Esophagus muscularis mucosa (tissue), 4 donors: ENCODE measurements at regions not wholly inside any gene's neighbourhood (a gene's known extent, or its start where the extent isn't known, plus 50 kb on each side); places are given as distances from the start of the nearest gene placed in this dataset.
A peak's percentile ranks its signal among the peaks of the same experiment; 100 is the strongest.

Source experiments
- DNase-seq: peaks from one replicate; pipeline ENCODE4 v3.0.0-alpha.2; 2017; ENCODE audit errors: extremely low spot score
- H3K27ac ChIP-seq, 4 donors: fragments of 200-600 bp; sonication (generic); replicated peaks in 1 of 4; 1 replicate in 3 of 4; 2 replicates in 1 of 4; pipeline ENCODE4 v1.5.1; 2016 to 2019; ENCODE audit warnings: mild to moderate bottlenecking in 1 of 4
- H3K27me3 ChIP-seq, 4 donors: fragments of 200-600 bp; sonication (generic); one replicate each; pipeline versions ENCODE4 v1.5.1 to v1.6.0; 2016 to 2019
- H3K36me3 ChIP-seq, 4 donors: fragments of 200-600 bp; sonication (generic); one replicate each; pipeline ENCODE4 v1.5.1; 2016 to 2019
- H3K4me1 ChIP-seq, 4 donors: fragments of 200-600 bp; sonication (generic); one replicate each; pipeline ENCODE4 v1.5.1; 2016 to 2019
- H3K4me3 ChIP-seq, 4 donors: fragments of 200-600 bp; sonication (generic); 1 replicate in 2 of 4; 2 replicates in 2 of 4; pipeline ENCODE4 v1.5.1; 2016 to 2019; ENCODE audit warnings: mild to moderate bottlenecking in 4 of 4, moderate library complexity in 1 of 4
- H3K9me3 ChIP-seq, 4 donors: fragments of 200-600 bp; sonication (generic); 1 replicate in 3 of 4; 2 replicates in 1 of 4; pipeline ENCODE4 v1.5.1; 2016 to 2019
- EP300 ChIP-seq: sonication (generic); formaldehyde crosslinking; IDR thresholded peaks from one replicate; pipeline ENCODE4 v1.6.1; 2017; ENCODE audit warnings: antibody characterized with exemption
- POLR2A ChIP-seq: fragments of 450-650 bp; IDR thresholded peaks from one replicate; pipeline ENCODE4 v1.6.1; 2017; ENCODE audit warnings: antibody characterized with exemption, moderate library complexity, mild to moderate bottlenecking, low read depth
- POLR2AphosphoS5 ChIP-seq, 2 donors: sonication (generic); formaldehyde crosslinking; IDR thresholded peaks; one replicate each; pipeline ENCODE4 v1.6.1; 2017; ENCODE audit warnings: antibody characterized with exemption in 2 of 2
- WGBS: methylation state at CpG from one replicate; pipeline ENCODE4 v1.1.5; 2018; 5-methylcytosine and 5-hydroxymethylcytosine counted together
- intact Hi-C: fragments of 100-400 bp; cut with DNase I; formaldehyde crosslinking; loops from one replicate; pipeline ENCODE4 v1.15.1; 2023
- TF ChIP-seq, protein P1 (sequence below), 3 experiments: fragments of 200-600 bp in 2 of 3; fragments of 450-650 bp in 1 of 3; sonication (generic) in 2 of 3; IDR thresholded peaks; one replicate each; pipeline ENCODE4 v1.5.1; 2017 to 2019; ENCODE audit warnings: antibody characterized with exemption in 3 of 3, mild to moderate bottlenecking in 2 of 3, moderate library complexity in 1 of 3

DNA sequence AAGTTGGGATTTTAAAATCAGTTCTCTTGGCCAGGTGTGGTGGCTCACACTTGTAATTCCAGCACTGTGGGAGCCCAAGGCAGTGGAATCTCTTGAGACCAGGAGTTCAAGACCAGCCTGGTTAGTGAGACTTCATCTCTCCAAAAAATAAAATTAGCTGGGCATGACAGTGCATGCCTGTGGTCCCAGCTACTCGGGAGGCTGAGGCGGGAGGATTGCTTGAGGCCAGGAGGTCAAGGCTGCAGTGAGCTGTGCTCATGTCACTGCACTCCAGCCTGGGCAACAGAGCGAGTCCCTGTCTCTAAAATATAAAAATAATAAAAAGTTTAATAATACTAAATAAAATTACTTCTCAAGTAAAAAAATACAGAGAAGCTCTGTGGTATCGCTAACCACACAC lies 77.5 kb downstream of the FOXA2 start:
- no peaks in the 10 kb centered on the region for H3K9me3 ChIP-seq
- H3K4me1 ChIP-seq, result no peaks in the 10 kb centered on the region
- intact Hi-C loops, result no loop called here
- no peaks in the 10 kb centered on the region for H3K36me3 ChIP-seq
- no peak overlapping the region for H3K27ac ChIP-seq
- 78% methylated on average over 4 of the region's 4 CpGs for WGBS
- H3K4me3 ChIP-seq, result no peak overlapping the region
- no peak for TF ChIP-seq EP300
- TF ChIP-seq, protein P1, sequence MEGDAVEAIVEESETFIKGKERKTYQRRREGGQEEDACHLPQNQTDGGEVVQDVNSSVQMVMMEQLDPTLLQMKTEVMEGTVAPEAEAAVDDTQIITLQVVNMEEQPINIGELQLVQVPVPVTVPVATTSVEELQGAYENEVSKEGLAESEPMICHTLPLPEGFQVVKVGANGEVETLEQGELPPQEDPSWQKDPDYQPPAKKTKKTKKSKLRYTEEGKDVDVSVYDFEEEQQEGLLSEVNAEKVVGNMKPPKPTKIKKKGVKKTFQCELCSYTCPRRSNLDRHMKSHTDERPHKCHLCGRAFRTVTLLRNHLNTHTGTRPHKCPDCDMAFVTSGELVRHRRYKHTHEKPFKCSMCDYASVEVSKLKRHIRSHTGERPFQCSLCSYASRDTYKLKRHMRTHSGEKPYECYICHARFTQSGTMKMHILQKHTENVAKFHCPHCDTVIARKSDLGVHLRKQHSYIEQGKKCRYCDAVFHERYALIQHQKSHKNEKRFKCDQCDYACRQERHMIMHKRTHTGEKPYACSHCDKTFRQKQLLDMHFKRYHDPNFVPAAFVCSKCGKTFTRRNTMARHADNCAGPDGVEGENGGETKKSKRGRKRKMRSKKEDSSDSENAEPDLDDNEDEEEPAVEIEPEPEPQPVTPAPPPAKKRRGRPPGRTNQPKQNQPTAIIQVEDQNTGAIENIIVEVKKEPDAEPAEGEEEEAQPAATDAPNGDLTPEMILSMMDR (IDR thresholded peaks at IDR 0.05), result no peak
- no peak for TF ChIP-seq POLR2AphosphoS5 (IDR thresholded peaks at IDR 0.05)
- no peak for TF ChIP-seq POLR2A
- H3K27me3 ChIP-seq, result peaks cover 0 to 31% (median 0%) of the 10 kb centered on the region in 4 donors
- peak; percentile 45 for DNase-seq

DNA sequence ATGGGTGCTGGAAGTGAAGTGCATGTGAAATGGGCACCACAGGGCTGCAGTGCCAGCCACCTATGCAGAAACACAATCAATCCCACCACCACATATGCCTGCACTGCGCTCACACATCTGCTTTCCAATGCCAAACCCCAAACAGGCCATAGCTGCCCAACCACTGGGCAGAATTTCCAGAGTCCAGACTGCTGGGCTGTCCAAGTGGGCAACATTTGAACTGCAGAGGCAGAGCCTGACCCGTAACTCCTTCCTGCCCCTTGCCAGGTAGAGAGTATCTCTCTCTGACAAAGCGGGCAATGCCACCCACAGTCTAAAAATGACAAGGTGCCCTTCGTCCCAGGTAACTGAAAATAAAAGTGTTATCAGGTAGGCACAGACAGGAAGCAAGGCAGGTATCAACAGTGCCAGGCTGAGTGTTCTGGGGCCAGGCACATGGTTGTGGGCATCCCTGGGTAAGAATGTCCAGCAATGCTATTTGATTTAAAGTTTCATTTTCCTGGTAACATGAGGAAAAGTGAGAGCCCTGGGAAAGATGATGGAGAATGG lies 79.5 kb downstream of the FOXA2 start:
- 77% methylated on average over 4 of the region's 4 CpGs for WGBS
- intact Hi-C loops, result no loop called here
- TF ChIP-seq EP300, result no peak
- TF ChIP-seq POLR2AphosphoS5 (IDR thresholded peaks at IDR 0.05), result no peak
- TF ChIP-seq, protein P1 (IDR thresholded peaks at IDR 0.05), result no peak
- TF ChIP-seq POLR2A, result no peak

DNA sequence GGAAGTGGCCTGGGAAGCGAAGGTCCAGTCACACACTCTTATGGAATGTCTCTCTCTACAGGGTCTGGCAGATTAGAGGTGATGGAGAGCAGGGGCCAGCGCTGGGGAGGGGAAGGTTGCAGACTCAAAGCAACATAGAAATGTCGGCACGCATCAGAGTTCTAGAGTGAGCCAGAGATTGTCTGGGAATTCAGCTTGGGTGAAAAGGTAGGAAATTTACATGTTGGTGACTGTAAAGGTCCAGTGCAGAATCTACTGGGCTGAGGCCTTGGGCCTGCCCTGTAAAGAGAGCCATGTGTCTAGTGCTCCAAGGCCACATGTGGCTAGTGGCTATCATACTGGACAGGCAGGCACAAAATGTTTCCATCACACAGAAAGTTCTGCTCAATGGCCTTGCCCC lies 80.8 kb downstream of the FOXA2 start:
- H3K36me3 ChIP-seq, result no peaks in the 10 kb centered on the region
- no peaks in the 10 kb centered on the region for H3K9me3 ChIP-seq
- peak; percentile 85 for DNase-seq
- H3K4me1 ChIP-seq, result no peaks in the 10 kb centered on the region
- TF ChIP-seq EP300, result no peak
- no peak for TF ChIP-seq POLR2A
- TF ChIP-seq POLR2AphosphoS5 (IDR thresholded peaks at IDR 0.05), result no peak
- TF ChIP-seq, protein P1 (IDR thresholded peaks at IDR 0.05), result no peak
- no peak overlapping the region for H3K27ac ChIP-seq
- intact Hi-C loops, result no loop called here
- WGBS, result 86% methylated on average over 4 of the region's 4 CpGs
- peaks cover 0 to 30% (median 0%) of the 10 kb centered on the region in 4 donors for H3K27me3 ChIP-seq
- no peak overlapping the region for H3K4me3 ChIP-seq

More for the DNA sequence above, 79.5 kb downstream of the FOXA2 start:
- H3K27ac ChIP-seq, result no peak overlapping the region
- peaks cover 0 to 33% (median 0%) of the 10 kb centered on the region in 4 donors for H3K27me3 ChIP-seq
- H3K4me3 ChIP-seq, result no peak overlapping the region
- peak; percentile 60 for DNase-seq
- no peaks in the 10 kb centered on the region for H3K9me3 ChIP-seq
- H3K4me1 ChIP-seq, result no peaks in the 10 kb centered on the region
- no peaks in the 10 kb centered on the region for H3K36me3 ChIP-seq

DNA sequence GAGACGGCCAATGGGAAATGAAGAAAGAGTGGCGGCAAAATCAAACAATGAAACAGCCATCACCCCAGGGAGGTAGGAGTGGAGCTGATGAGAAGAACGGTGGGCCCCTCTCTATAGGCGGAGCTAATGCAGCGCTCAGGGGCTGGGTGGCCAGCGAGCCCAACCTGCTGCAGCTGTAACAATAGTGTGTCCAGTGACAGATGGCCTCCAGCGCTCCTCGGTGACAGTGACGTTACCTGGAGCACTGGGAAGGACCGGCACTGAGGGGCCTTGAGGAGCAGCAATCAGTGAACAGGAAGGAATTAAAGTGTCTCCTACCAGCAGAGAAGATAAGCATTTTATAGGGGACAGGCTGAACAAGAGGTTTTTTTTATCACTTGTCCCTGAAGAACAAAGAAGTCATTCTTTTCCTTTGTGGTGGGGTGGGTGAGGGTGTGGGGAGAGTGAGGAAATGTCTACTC lies 81.6 kb downstream of the FOXA2 start:
- intact Hi-C loops, result no loop called here
- H3K4me1 ChIP-seq, result no peaks in the 10 kb centered on the region
- DNase-seq, result peak; percentile 68
- H3K36me3 ChIP-seq, result no peaks in the 10 kb centered on the region
- WGBS, result 40% methylated on average over 10 of the region's 10 CpGs
- no peak for TF ChIP-seq POLR2AphosphoS5 (IDR thresholded peaks at IDR 0.05)
- no peak for TF ChIP-seq POLR2A
- TF ChIP-seq, protein P1 (IDR thresholded peaks at IDR 0.05), result no peak
- TF ChIP-seq EP300, result no peak
- peaks cover 0 to 23% (median 0%) of the 10 kb centered on the region in 4 donors for H3K27me3 ChIP-seq
- H3K9me3 ChIP-seq, result no peaks in the 10 kb centered on the region
- no peak overlapping the region for H3K27ac ChIP-seq
- no peak overlapping the region for H3K4me3 ChIP-seq
